ENCODE measurements at regions not wholly inside any gene's neighbourhood (a gene's known extent, or its start where the extent isn't known, plus 50 kb on each side); places are given as distances from the start of the nearest gene placed in this dataset.

DNA sequence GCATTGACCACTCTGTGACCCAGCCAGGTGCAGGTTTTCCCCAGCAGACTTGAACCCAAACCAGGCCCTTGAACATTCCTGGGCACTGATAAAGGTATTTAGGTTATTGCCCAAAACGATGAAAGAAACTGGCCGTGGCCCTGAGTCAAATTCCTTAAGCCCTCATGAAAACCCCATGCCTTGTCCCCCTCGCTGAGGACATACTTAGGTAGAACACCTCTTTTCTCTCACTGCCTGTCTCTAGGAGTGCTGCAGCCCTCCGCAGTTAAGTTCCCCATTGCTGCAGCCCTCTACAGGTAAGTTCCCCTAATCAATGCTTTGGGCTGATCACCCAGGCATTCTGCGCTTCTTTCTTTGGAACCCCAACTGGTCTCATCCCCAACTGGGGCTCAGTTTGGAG, 961.6 kb downstream of the TBC1D22A start:
- no peaks in the 10 kb centered on the region for H3F3A ChIP-seq (ENCODE audit: insufficient read depth)
- 41 to 44% methylated on average over 5 of the region's 5 CpGs for WGBS, 2 experiments (ENCODE audit: low coverage in 1 of 2, low lambda C conversion rate in 2 of 2, missing lambda C conversion rate in 2 of 2)

DNA sequence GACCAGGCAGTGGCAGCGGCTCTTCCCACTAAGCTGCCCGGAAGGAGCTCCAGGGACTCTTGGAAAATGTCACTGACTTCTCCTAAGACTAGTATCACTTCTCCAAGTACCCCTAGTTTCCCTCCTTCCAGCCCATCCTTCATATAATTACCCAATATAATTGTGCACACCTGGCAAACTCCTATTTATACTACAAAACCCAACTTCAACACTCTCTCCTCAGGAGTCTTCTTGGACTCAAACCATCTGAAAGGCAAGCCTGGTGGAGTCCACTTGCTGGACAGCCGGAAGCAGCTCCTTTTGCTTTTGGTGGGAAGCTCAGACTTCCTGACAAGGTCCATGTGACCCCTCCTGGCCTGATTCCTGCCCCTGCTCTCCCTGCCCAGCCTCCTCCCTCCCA, 955.9 kb downstream of the TBC1D22A start:
- H3K27me3 ChIP-seq (replicated peaks; ENCODE audit: insufficient read depth): no peaks in the 10 kb centered on the region
- no peaks in the 10 kb centered on the region for H3K36me3 ChIP-seq (ENCODE audit: low read depth)
- no peaks in the 10 kb centered on the region for H4K20me1 ChIP-seq (ENCODE audit: insufficient read depth)
- H3K9ac ChIP-seq: no peak overlapping the region
- no peaks in the 10 kb centered on the region for H3K79me2 ChIP-seq (ENCODE audit: insufficient read depth)
- H3K4me1 ChIP-seq (ENCODE audit: insufficient read depth): no peaks in the 10 kb centered on the region
- H3K4me3 ChIP-seq: no peak overlapping the region
- H3F3A ChIP-seq (ENCODE audit: insufficient read depth): no peaks in the 10 kb centered on the region
- in situ Hi-C loops (cut with MboI): no loop called here
- no peak overlapping the region for H2AFZ ChIP-seq
- H3K4me2 ChIP-seq (ENCODE audit: unreplicated experiment): no peak overlapping the region
- H3K27ac ChIP-seq: no peak overlapping the region
- TF ChIP-seq EZH2phosphoT487 (IDR thresholded peaks at IDR 0.05; ENCODE audit: insufficient read depth, low read depth) (no peak), EZH2 (IDR thresholded peaks at IDR 0.05; ENCODE audit: insufficient read depth, poor library complexity, severe bottlenecking) (no peak)
- no peaks in the 10 kb centered on the region for H3K9me2 ChIP-seq (ENCODE audit: insufficient read depth)
- no peak for DNase-seq
- 34 to 48% methylated on average over 3 of the region's 3 CpGs for WGBS, 2 experiments (ENCODE audit: low coverage in 1 of 2, low lambda C conversion rate in 2 of 2, missing lambda C conversion rate in 2 of 2)
- no peaks in the 10 kb centered on the region for H3K9me3 ChIP-seq (ENCODE audit: low read depth)

More for the DNA sequence above, 961.6 kb downstream of the TBC1D22A start:
- H3K9ac ChIP-seq: no peak overlapping the region
- no peak overlapping the region for H3K4me2 ChIP-seq (ENCODE audit: unreplicated experiment)
- in situ Hi-C loops (cut with MboI): no loop called here
- TF ChIP-seq EZH2 (IDR thresholded peaks at IDR 0.05; ENCODE audit: insufficient read depth, poor library complexity, severe bottlenecking): no peak
- TF ChIP-seq EZH2phosphoT487 (IDR thresholded peaks at IDR 0.05; ENCODE audit: insufficient read depth, low read depth): no peak
- no peaks in the 10 kb centered on the region for H3K79me2 ChIP-seq (ENCODE audit: insufficient read depth)
- H3K4me1 ChIP-seq (ENCODE audit: insufficient read depth): no peaks in the 10 kb centered on the region
- DNase-seq: no peak
- no peaks in the 10 kb centered on the region for H3K27me3 ChIP-seq (replicated peaks; ENCODE audit: insufficient read depth)
- no peak overlapping the region for H3K4me3 ChIP-seq
- no peaks in the 10 kb centered on the region for H3K9me3 ChIP-seq (ENCODE audit: low read depth)
- H2AFZ ChIP-seq: no peak overlapping the region
- no peaks in the 10 kb centered on the region for H3K9me2 ChIP-seq (ENCODE audit: insufficient read depth)
- H3K27ac ChIP-seq: no peak overlapping the region
- H3K36me3 ChIP-seq (ENCODE audit: low read depth): no peaks in the 10 kb centered on the region
- no peaks in the 10 kb centered on the region for H4K20me1 ChIP-seq (ENCODE audit: insufficient read depth)

DNA sequence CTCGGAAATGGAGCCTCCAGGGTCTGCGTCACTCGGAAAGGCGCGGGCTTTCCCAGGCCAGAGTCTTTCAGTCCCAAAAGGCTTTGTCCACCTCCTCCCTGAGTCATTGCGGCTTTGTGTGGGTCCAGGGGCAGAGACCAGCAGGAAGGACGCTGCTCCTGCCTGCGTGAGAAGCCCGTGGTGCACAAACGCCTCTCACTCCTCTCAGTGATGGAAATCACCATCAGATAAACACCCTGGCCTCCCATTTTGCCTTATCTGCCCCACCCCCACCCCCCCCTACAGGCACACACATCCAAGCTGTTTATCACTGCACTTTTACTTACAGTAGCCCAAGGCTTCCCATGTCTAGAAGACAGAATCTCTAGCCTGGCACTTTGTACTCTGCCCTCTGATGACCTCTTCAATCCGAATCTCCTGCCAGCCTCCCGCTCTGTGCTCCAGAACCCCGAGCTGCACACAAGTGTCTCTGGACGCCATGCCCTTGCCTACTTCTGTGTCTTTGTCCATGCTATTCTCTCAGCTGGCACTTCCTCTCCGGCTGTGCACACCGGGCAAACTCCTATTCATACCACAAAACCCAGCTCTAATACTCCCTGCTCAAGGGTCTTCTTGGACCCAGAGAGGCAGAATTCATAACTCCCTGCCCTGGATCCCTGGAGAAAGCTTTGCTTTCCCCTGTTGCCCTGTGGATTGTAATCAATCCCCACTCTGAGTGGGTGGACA, 954.6 kb downstream of the TBC1D22A start:
- in situ Hi-C loops (cut with MboI): no loop called here
- no peak overlapping the region for H3K4me2 ChIP-seq (ENCODE audit: unreplicated experiment)
- H4K20me1 ChIP-seq (ENCODE audit: insufficient read depth): no peaks in the 10 kb centered on the region
- H3K79me2 ChIP-seq (ENCODE audit: insufficient read depth): no peaks in the 10 kb centered on the region
- no peaks in the 10 kb centered on the region for H3F3A ChIP-seq (ENCODE audit: insufficient read depth)
- H3K4me3 ChIP-seq: no peak overlapping the region
- no peak overlapping the region for H2AFZ ChIP-seq
- H3K9ac ChIP-seq: no peak overlapping the region
- H3K9me2 ChIP-seq (ENCODE audit: insufficient read depth): no peaks in the 10 kb centered on the region
- TF ChIP-seq EZH2phosphoT487 (IDR thresholded peaks at IDR 0.05; ENCODE audit: insufficient read depth, low read depth): no peak
- no peak for TF ChIP-seq EZH2 (IDR thresholded peaks at IDR 0.05; ENCODE audit: insufficient read depth, poor library complexity, severe bottlenecking)
- H3K27ac ChIP-seq: no peak overlapping the region
- WGBS, 2 experiments (ENCODE audit: low coverage in 1 of 2, low lambda C conversion rate in 2 of 2, missing lambda C conversion rate in 2 of 2): 60 to 64% methylated on average over 16 of the region's 16 CpGs
- DNase-seq: no peak
- H3K36me3 ChIP-seq (ENCODE audit: low read depth): no peaks in the 10 kb centered on the region
- no peaks in the 10 kb centered on the region for H3K9me3 ChIP-seq (ENCODE audit: low read depth)
- H3K27me3 ChIP-seq (replicated peaks; ENCODE audit: insufficient read depth): no peaks in the 10 kb centered on the region
- no peaks in the 10 kb centered on the region for H3K4me1 ChIP-seq (ENCODE audit: insufficient read depth)

DNA sequence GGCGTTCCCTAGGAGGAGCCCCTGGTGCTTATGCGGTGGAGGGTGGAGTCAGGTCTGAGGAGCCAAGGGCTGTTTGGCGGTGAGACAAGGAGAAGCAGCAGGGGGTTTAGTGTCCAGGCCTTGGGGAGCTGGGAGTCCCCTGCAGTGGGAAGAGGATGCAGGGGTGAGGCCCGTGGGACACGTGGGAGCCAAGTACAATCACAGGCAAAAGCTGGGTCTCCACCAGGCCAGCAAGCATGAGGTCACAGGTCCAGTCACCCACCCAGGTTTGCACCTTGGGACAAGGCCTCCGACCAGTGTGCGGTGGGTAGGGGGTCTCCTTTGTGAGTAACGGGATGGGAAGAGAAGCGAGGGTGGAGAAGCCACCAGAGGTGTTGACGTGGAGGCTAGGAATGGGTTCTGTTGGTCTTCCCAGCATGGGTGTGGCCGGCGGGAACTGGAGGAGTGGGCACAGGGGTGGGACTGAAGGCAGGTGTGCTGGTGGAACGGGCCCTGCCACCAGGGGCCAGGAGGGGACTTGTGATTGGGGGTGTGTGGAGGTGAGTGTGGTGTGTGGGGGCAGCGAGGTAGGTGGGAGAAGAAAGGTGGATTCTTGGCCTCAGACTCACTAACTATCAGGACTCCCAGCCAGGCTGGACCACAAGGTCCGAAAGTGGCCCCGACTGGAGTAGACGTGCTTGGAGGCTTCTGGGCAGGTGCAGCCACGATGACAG, 953.6 kb downstream of the TBC1D22A start:
- in situ Hi-C loops (cut with MboI): no loop called here
- Histone ChIP-seq H3K36me3 (ENCODE audit: low read depth) (no peaks in the 10 kb centered on the region), H2AFZ (no peak overlapping the region), H3K4me3 (no peak overlapping the region), H4K20me1 (ENCODE audit: insufficient read depth) (no peaks in the 10 kb centered on the region), H3K27me3 (replicated peaks; ENCODE audit: insufficient read depth) (no peaks in the 10 kb centered on the region), H3K4me1 (ENCODE audit: insufficient read depth) (no peaks in the 10 kb centered on the region), H3K9me2 (ENCODE audit: insufficient read depth) (no peaks in the 10 kb centered on the region), H3F3A (ENCODE audit: insufficient read depth) (no peaks in the 10 kb centered on the region), H3K27ac (no peak overlapping the region), H3K9me3 (ENCODE audit: low read depth) (no peaks in the 10 kb centered on the region), H3K4me2 (ENCODE audit: unreplicated experiment) (no peak overlapping the region), H3K79me2 (ENCODE audit: insufficient read depth) (no peaks in the 10 kb centered on the region), H3K9ac (no peak overlapping the region)
- WGBS, 2 experiments (ENCODE audit: low coverage in 1 of 2, low lambda C conversion rate in 2 of 2, missing lambda C conversion rate in 2 of 2): 64 to 69% methylated on average over 16 to 18 of the region's 18 CpGs
- TF ChIP-seq EZH2phosphoT487 (IDR thresholded peaks at IDR 0.05; ENCODE audit: insufficient read depth, low read depth) (no peak), EZH2 (IDR thresholded peaks at IDR 0.05; ENCODE audit: insufficient read depth, poor library complexity, severe bottlenecking) (no peak)
- no peak for DNase-seq
